HG03095 (cell line): ENCODE measurements at regions not wholly inside any gene's neighbourhood (a gene's known extent, or its start where the extent isn't known, plus 50 kb on each side); places are given as distances from the start of the nearest gene placed in this dataset.
A peak's percentile ranks its signal among the peaks of the same experiment; 100 is the strongest.

Source experiments
- ATAC-seq: cut with Tn5 transposase; IDR thresholded peaks from one replicate; pipeline ENCODE4 v1.9.1; 2021; ENCODE audit warnings: moderate library complexity; ENCODE audit not compliant: unreplicated experiment

DNA sequence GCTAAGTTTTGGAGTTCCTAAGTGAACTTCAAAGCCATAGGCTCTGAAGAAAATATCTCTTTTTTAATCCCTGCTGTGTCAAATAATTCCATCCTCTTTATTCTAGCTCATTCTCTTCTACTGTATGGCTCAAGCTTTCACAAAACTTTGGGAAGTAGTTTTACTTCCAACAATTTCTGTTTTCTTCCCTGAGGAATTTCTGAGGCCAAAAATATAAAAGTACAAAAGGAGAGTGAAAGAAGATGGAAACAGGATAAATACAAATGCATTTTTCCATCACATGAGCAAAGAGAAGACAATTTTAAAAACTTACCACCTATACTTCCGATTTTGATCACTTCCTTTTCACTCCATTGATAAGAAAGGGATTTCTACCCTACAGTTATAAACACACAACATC, 585.7 kb upstream of the DAB2 start:
- no peak for ATAC-seq

DNA sequence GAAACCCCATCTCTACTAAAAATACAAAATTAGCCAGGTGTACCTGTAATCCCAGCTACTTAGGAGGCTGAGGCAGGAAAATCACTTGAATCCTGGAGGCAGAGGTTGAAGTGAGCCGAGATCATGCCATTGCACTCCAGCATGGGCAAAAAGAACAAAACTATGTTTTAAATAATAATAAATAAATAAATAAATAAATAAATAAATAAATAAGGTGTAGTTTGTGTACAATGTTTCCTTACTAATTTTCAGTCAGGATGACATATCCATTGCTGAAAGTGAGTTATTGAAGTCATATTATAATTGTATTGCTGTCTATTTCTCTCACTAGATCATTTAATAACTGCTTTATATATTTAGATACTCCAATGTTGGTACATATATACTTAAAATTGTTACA, 581.5 kb upstream of the DAB2 start:
- no peak for ATAC-seq

DNA sequence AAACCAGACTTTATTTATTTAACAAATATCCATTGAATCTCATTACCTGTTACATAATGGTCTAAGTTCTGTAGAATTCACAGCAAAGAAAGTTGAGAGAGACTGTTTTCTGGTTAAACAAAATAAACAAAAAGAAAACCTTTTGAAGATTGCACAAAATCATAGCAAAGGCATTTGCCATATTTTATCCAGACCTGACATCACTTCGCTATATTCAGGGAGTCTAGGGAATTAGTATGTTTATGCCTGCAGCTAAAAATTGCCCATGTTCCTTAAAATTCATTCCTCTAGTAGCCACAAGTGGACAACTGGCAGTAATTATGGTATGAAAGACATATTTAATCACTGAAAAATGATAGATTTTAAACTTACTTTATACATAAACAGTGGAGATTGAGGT, 577.0 kb upstream of the DAB2 start:
- ATAC-seq = no peak

DNA sequence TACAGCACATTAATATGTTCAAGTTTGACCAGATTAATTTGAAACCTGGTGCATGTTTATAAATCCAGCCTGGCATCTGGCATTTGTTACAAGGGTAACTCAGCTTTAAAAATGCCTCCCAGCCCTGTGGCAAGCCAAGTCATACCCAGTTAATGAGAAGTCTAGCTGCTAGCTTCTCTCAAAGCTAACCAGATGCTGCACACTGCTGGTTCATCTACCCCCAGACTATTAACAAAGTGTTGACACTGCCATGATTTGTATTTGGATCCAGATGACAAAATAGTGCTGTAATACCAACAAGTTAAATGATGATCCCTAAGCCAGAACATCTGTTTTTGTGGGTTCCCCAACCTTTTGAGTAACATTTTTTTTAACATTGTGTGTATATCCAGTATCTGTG, 573.7 kb upstream of the DAB2 start:
- ATAC-seq = no peak

DNA sequence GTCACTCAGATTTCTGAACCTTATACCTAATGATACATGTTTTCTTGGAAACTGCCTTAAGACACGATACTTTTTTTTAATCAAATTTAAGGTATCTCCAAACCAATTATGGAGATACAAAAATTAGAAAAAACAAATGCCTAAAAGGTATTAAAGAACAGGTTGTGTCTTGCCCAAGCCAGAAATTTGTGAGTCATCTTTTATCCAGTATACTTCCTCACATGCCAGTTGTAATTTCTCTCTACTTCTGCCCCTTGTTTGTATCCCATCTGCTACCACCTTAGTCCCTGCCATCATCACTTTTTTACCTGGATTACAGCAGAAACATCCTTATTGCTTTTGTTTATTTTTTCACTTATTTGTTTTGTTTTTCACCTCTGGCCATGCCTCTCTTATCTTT, 571.2 kb upstream of the DAB2 start:
- no peak for ATAC-seq

DNA sequence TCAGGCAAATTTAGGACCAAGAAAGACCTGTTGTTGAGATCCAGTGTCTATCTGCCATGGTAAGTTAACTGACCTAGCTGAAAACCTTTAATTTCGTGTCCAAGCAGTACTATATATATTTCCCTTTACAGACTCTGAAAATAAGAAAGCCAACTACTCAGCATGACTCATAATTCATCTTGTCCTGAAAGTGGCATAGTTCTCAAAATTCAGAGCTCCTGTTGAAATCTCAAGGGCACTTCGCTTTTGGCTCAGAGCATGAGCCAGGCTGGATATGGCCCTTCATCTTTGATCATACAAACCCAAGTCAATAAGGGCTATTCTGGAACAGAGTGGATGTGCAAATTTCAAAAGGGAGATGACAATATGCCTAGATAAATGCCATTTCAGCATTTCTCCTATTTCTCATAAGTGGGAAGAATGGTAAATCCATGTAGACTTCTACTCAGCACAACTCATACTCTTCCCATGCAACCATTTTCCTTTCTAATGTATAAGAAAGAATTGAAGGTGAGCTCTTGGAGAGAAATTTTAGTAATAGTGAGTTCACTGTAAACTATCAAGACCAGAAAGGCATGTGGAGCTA, 567.9 kb upstream of the DAB2 start:
- ATAC-seq = no peak

DNA sequence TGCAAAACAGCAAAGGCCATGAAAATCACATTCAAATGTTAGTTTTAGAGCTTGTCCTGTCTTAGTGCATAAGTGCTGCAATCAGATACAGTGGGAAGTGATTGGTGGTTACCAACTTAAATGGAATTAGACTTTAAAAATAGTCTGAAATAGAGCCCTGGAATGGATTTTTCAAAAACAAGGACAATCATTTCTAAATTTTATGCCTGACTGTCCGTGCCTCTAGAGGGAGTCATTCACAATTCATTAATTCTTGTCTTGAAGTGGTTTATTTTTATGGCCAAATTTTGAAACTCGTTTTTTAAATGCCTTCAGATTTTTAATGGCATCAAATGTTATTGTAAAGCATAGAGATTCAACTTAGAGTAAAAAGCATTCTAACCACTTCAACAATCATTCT, 561.8 kb upstream of the DAB2 start:
- no peak for ATAC-seq

DNA sequence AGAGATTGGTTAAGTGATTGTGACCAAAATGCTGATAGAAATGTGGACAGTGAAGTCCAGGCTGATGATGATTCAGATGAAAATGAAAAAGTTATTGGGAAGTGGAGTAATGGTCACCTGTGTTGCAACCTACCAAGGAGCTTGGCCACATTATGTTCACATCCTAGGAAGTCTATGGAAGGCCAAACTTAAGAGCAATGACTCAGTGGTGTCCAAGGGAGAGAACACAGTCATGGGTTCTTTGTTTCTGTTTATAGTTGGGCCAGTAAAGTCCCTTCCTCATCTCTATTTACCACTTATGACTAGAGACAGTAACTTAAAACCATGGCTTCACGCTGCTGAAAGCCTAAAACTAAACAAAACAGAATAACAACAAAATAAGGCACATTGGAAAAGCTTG, 555.3 kb upstream of the DAB2 start:
- no peak for ATAC-seq

DNA sequence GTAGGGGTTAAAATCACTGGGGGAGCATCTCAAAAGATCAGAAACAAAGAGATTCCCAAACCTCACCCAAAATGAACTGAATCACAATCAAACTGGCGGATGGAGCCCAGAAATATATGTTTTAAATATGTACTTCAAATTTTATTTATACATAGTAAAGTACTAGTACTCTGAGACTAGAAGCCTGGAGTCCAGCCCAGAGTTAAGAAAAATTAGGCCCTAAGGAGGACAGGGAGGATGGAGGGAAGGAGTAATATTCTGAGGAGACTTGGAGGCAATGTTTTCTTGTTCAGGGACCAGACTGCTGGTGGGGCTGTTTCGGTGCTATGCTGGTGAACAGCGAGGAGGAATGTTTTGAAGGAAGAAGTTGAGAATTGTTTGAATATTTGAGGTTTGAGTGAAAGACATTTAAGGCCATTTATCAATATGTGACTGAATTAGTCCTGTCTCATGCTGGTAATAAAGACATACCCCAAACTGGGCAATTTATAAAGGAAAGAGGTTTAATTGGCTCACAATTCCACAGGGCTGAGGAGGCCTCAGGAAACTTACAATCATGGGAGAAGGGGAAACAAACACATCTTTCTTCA, 552.4 kb upstream of the DAB2 start:
- no peak for ATAC-seq

DNA sequence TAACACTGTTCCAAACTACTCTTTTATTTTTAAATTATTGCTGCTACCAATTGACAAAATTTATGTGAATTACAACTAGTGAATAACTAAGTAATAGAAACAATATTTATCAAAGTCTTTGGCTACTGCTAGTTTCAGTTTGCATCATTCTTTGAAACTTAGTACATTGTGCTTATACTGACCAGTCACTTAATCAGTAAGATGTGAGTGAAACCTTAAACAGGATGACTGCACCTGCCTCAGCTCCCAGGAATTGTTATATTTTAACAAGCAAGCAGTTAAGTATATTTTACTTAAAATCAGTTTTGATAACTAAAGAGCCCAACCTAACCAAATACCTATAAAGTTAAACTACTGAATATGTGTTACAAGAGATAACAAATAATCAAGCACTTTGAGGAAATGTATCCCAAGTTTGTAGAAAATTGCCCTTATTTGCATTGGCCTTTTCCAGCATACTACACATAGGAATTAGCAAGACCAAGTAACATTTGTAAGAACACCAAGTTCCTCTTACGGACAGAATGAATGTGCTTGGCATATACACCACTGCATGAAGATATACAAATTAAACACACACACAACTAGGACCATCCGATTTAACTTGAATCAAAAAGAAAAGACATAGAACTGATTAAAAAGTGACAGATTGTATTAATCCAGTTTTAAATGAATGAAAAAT, 545.5 kb upstream of the DAB2 start:
- no peak for ATAC-seq

DNA sequence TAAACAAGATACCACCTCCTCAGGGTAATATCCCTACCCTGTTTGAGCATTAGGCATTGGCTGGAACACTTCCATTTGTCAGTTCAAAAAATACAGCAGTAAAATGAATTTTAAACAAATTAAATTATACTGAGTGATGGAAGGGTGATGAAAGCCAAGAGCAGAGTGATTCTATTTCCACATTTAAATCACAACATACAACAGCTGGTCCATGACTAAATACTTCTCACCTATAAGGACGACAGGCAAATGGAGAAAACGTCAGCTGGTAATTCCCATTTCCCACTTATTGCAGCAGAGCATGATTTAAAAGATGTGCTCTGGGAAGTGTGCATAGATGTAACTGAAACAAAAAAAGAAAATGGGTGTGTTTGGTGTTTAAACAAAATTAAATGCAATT, 543.6 kb upstream of the DAB2 start:
- ATAC-seq = no peak

DNA sequence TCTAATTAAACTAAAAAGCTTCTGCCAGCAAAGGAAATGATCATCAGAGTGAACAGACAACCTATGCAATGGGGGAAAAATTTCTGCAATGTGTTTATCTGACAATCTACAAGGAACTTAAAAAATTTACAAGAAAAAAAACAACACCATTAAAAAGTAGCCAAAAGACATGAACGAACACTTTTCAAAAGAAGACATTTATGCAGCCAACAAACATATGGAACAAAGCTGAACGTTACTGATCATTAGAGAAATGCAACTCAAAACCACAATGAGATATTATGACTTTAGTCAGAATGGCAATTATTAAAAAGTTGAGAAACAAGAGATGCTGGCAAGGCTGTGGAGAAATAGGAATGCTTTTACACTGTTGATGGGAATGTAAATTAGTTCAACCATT, 530.4 kb upstream of the DAB2 start:
- no peak for ATAC-seq

DNA sequence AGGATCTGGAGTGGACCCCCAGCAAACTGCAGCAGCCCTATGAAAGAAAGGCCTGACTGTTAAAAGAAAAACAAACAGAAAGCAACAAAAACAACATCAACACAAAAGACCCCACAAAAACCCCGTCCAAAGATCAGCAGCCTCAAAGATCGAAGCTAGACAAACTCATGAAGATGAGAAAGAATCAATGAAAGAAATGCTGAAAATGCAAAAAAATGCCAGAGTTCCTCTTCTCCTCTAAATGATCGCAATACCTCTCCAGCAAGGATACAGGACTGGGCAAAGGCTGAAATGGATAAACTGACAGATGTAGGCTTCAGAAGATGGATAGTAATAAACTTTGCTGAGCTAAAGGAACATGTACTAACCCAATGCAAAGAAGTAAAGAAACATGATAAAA, 526.3 kb upstream of the DAB2 start:
- ATAC-seq = no peak

DNA sequence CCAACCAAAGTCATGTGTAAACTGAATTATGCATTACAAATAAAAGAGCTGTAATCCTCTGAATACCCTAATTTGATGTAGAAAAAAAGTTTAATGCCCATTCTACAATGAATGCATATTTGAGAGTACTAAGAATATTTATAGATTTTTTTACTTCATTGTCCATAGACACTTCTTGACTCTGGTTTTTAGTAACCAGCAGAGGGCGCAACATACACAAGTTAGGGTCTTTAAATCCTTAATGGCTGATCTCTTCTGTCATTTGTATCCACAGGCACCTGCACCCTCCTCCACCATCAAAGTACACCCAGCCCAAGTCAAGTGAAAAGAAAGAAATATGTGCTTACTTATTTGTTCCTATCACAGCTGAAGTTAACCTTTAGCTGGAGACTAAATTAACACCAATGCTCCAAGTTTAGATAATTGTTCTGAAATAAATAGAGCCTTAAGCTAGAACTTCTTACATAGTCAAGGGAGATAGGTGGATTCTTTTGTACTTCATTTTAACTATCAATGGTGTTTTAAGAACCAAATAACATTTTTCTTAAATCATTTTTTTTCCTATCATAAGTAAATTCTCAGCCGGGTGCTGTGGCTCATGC, 524.2 kb upstream of the DAB2 start:
- peak; percentile 90 for ATAC-seq

DNA sequence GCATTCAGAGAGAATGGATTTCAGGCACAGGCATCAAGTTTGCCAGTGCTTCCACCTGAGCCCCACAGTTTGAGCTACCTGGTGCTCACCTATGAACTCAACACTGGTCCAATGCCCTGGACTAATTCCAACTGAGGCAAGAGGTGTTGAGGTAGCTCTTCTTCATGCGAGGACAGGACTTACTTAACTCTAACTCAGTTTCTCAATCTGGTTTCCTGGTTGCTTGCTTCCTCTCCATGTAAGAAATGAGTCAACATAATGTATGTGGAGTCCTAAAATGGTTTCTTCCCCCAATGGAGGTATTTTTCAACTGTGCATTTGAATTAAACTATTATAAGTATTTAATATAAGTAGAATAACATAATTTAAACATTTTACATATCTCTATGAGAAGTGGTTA, 523.6 kb upstream of the DAB2 start:
- no peak for ATAC-seq

DNA sequence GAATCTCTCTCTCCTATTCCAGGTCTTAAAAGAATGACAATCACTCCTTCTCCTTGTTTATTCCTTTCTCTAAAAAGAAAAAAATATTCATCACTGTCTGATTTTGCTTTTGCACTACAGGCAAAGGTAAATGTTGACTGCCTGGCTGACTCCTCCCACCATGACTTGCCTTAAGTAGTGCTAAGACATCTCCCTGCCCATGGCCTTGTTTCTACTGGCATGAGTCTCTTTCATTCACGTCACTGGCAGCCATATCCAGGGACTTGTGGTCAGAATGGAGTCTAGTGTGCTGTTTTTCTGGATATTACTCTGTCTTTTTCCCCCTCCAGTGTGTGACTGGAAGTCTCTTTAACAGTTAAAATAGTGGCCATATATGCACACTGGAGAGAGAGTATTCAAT, 522.9 kb upstream of the DAB2 start:
- ATAC-seq = no peak

DNA sequence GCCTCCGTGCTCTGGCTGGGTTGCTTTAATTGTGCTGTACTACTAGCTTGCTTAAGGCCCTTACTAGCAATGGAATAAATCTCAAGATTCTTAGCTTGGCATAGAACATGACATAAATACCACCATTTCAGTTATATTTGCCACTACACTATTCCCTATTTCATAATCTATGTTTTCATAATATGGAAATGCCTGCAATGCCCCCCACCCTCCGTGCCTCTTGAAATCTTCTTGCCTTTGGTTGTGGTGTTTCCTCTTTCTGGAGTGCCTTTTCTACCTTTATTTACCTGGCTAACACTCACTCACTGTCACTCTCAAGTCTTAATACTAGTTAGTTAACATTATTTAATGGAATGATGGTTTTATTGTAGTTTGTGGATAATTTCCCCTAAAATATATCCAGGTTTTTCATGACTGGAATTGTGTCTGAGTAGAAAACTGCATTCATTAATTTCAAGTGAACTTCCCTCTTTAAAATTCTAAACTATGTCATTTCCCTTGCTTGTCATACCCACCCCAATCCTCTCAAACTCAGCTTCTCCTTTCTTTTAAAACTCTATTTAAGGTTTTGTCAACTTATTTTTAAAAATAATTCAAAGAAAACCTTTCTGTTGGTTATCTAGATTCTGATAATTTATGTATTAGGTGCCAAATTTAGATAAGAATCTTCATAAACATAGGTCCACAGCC, 521.7 kb upstream of the DAB2 start:
- ATAC-seq = no peak

DNA sequence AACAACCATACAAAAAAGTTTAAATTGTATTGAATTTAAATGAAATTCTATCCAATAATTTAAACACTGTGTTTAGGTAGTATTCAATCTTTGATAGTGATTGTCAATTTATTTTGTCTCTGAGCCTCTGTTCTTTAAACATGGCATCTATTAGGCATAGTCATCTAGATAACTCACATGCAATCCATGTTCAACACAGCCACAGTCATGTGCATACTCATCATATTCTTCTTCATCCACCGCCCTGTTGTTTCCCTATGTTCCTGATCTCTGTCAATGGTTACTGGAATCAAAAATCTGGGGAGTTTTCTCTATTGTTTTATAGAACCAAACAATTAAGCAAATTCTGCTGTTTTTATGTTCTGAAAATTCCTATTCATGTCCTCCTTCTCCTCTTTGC, 521.1 kb upstream of the DAB2 start:
- no peak for ATAC-seq

DNA sequence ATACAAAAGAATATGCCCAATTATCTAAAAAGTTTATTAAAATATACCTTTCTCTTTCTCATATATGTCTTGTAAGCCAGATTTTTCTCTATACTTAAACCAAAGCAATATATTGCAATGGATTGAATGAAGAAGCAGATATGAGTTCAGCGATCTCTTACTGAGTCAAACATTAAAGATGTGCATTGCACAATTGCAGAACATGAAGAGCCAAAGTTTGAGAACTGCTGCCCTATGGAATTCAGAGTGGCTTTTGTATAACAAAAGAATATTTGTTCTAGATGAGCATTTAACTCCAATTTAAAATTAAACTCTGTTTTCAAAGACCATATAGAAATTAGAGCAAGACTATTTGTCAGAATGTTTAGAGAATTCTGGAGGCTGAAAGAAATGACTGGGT, 519.0 kb upstream of the DAB2 start:
- no peak for ATAC-seq

DNA sequence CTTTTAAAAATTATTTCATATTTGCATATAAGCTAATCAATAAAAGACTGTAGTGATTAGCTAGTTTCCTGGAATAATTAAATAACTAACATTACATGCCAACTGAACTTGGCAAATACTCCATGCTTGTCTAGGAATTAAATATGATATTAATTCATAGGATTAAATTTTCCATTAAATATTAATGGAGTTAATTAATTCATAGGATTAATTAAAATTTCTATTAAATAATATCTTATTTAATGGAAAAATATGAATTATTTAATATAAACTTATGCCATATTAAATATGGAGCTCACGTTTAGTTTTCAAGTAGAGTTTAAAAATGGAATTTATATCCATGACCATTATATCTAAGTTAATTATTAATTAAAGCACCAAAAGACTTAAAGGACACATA, 517.8 kb upstream of the DAB2 start:
- ATAC-seq = no peak

DNA sequence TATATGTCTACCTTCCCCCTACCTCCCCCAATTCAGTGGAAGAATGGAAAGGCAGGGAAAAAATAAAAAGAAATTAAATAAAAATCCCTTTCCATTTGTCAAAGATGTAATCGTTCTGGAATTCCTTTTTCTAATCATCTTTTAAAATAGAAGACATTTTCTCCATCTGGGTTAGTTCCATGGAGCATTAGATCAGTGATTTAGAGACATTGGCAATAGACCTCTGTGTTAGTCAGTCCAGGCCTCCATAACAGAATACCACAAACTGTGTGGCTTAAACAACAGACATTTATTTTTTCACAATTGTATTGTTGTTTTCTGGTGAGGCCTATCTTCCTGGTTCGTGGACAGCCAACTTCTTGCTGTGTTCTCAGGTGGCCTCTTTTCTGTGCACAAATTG, 516.6 kb upstream of the DAB2 start:
- ATAC-seq = no peak

DNA sequence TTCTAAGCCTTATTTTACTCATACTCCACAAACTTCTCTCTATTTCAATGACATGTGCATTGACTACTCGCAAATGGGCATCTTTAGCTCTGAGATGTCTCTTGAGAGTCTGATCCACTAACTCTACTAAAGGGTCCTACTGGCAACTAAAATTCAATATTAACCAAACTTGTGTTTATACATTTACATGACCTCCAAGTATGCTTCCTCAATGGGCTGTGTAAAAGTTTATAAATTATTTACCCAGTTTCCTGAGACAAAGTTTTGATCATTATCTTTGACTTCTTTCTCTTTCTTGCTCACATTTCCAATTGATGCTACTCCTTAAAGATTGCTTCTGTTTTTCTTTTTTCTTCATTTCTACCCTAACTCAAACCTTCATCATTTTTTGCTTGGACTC, 510.1 kb upstream of the DAB2 start:
- ATAC-seq = no peak
